ENCODE measurements at regions not wholly inside any gene's neighbourhood (a gene's known extent, or its start where the extent isn't known, plus 50 kb on each side); places are given as distances from the start of the nearest gene placed in this dataset.
"Not testable (repeated sequence)": the region's sequence is repeated elsewhere in the genome, so short reads cannot be mapped to it uniquely, and the experiment has no call there.

DNA sequence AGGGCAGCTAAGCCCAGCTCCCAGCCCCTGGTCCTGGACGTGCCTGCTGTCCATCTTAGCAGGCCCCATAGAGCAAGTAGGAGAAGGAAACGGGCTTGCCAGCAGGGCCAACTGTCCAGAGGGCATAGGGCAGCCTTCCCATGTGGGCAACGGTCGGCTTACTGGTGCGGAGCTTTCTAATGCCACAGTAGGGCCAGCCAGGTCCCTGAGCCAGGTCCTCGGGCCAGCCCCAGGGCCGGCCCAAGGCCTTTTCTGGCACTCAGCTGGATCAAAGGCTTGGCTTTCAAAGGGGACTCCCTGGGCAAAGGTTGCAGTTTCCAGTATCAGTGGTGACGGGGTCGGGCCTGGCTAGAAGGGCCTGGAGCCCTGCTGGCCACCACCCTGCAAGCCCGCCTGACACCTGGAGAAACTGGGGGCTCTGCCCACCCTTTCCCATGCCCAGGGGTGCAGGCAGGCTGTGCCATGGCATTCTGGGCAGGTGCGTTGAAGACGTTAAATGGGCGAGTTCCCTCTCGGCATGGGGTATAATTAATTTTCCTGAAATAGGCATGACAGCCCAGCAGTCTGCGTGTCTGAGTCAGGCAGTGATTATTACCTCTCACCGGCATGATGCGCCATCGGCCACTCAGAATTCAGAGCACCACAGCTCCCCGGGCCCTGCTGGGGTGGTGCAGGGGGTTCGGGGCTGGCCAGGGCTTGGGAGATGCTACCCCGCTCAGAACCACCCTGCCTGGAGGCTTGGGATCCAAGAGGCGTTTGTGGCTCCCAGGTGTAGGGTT, 4387.3 kb upstream of the TPTE start:
- not testable (repeated sequence) for DNase-seq (ENCODE audit: low spot score)

GRCh38 chr21:6136732-6137131, 4384.7 kb upstream of the TPTE start:
- DNase-seq (ENCODE audit: low spot score): not testable (repeated sequence)

- DNase-seq (ENCODE audit: low spot score): not testable (repeated sequence)
These were observed 4382.9 kb upstream of the TPTE start for GRCh38 chr21:6138244-6139136.

DNA sequence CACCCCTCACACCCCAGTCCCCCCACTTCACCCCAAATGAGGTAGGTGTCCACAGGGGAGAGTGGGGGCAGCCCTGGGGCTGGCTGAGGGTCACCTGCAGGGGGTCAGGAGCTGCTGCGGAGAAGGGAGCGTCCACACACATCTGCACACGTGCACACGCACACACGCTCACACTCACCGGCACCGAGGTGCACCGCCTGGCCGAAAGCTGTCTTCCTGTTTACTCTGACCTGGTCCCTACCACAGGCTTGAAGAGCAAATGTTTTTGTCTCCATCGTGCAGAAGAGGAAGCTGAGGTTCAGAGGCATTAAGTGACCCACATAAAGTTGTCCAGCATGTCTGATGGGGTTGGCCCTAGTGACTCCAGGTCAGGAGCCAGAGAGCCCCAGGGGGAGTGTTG, 4382.1 kb upstream of the TPTE start:
- not testable (repeated sequence) for DNase-seq (ENCODE audit: low spot score)

GRCh38 chr21:6139862-6140261, 4381.5 kb upstream of the TPTE start:
- DNase-seq (ENCODE audit: low spot score): not testable (repeated sequence)

- DNase-seq (ENCODE audit: low spot score): not testable (repeated sequence)
These were observed 4380.8 kb upstream of the TPTE start for GRCh38 chr21:6140467-6141137.

DNA sequence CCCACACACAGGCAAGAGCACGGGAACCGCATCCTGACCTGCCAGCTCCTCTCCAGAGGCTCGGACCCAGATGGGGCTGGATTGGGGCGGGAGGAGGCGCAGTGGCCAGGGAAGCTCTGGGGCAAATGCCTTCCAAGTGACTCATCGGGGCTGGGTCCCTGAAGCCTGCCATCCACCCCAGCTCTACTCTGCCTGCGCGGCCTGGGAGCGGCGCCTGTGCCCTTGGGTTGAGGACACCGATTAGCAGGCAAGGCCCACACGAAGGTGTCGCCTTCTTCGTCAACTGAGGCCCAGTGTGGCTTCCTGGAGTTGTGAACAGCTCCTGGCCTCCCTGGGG, 4380.3 kb upstream of the TPTE start:
- not testable (repeated sequence) for DNase-seq (ENCODE audit: low spot score)

GRCh38 chr21:6153154-6153553, 4368.2 kb upstream of the TPTE start:
- DNase-seq (ENCODE audit: low spot score): not testable (repeated sequence)

- not testable (repeated sequence) for DNase-seq (ENCODE audit: low spot score)
These were observed 4366.7 kb upstream of the TPTE start for GRCh38 chr21:6154524-6155320.

DNA sequence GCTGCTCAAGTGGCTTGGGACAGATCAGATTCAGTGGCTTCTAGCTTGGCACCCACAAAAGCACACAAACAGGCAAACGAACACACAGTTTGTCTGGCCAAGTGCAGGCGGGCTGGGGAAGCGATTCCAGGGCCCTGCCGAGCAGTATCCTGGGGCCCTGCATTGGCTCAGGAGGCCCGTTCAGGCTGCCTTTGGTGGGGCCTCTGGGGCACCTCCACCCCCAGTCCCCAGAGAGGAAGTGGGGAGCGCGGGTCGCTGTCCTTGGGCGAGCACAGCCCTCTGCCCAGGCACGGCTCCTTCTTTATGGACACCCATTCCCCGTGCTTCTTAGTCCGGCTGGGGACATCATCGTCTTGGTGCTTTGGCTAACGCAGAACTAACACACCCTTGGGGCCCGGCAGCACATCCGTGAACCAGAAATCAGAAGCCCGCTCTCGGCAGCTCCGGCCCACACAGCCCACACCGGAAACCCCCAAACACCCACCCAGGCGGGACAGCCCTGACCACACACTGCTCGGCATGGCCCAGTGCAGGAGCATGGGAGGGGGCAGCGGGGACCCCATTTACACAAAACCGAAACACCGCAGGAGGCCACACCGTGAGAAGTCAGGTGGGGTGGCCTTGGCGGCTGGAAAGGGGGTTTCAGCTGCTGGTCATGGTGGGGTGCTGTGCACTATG, 4364.5 kb upstream of the TPTE start:
- DNase-seq (ENCODE audit: low spot score): not testable (repeated sequence)

DNA sequence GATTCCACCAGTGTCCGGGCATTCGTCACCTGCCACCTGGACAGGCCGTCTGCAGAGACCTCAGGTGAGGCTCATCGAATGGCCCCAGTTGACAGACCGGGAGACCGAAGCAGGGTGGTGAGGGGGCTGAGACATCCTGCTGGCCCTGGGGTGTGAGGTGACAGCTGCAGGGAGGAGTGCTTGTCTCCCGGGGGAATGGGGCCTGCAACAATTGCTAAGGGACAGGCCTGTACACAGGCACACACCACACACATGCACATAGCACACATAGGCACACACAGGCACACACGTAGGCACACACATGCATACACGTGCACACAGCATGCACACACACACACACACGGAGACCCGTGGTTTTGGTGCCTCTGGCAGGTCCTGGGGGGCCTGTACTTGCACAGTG, 4363.9 kb upstream of the TPTE start:
- DNase-seq (ENCODE audit: low spot score): not testable (repeated sequence)

DNA sequence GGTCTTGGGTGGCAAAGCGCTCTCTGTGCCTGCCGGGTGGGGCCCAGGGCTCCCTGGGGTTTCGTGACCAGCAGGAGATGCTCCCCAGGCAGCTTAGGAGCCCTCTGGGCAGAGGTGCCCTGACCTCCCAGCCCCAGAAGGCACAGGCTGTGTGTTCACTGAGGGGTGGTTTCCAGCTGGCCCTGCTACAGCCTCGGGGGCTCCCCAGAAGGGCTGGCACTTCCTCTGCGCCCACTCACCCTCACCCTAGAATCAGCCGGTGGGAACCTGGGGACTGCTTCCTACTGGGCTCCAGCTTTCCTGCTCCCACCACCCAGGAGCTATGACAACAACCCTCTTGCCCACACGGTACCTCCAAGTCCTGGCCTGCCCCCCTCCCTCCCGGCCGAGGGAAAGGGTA, 4363.2 kb upstream of the TPTE start:
- DNase-seq (ENCODE audit: low spot score): not testable (repeated sequence)
